Type B pancreatic cell (in vitro differentiated cells): ENCODE measurements at regions not wholly inside any gene's neighbourhood (a gene's known extent, or its start where the extent isn't known, plus 50 kb on each side); places are given as distances from the start of the nearest gene placed in this dataset.

ENCODE experiments used
- DNase-seq: peaks from one replicate; pipeline ENCODE4 v3.0.0; 2021; ENCODE audit warnings: mixed read lengths; ENCODE audit not compliant: unreplicated experiment; ENCODE audit errors: extremely low spot score
- H3K27ac Mint-ChIP-seq: 2 replicates; pipeline ENCODE4 v1.8.0; 2021; ENCODE audit warnings: mild to moderate bottlenecking, mixed read lengths
- H3K27me3 Mint-ChIP-seq: 2 replicates; pipeline ENCODE4 v1.8.0; 2021; ENCODE audit warnings: mixed read lengths
- H3K36me3 Mint-ChIP-seq: 2 replicates; pipeline ENCODE4 v1.8.0; 2021; ENCODE audit warnings: mixed read lengths
- H3K4me1 Mint-ChIP-seq: one replicate; pipeline ENCODE4 v1.8.0; 2021; ENCODE audit warnings: mixed read lengths; ENCODE audit not compliant: unreplicated experiment
- H3K4me3 Mint-ChIP-seq: 2 replicates; pipeline ENCODE4 v1.8.0; 2021; ENCODE audit warnings: mild to moderate bottlenecking, mixed read lengths
- H3K9me3 Mint-ChIP-seq: 2 replicates; pipeline ENCODE4 v1.8.0; 2021; ENCODE audit warnings: mixed read lengths
- CTCF ChIP-seq: fragments of 200-600 bp; sonication (generic); conservative IDR thresholded peaks from 2 replicates; pipeline ENCODE4 v1.5.0; 2021; ENCODE audit warnings: antibody characterized with exemption, mild to moderate bottlenecking

GRCh38 chr10:78717200-78717599, 351.6 kb upstream of the ZMIZ1 start:
- no peak overlapping the region for H3K4me3 Mint-ChIP-seq
- no peak for TF ChIP-seq CTCF
- no peaks in the 10 kb centered on the region for H3K9me3 Mint-ChIP-seq
- peaks cover 6% of the 10 kb centered on the region for H3K4me1 Mint-ChIP-seq
- no peak overlapping the region for H3K27ac Mint-ChIP-seq
- DNase-seq, result no peak
- no peaks in the 10 kb centered on the region for H3K36me3 Mint-ChIP-seq
- H3K27me3 Mint-ChIP-seq, result peaks cover 3% of the 10 kb centered on the region

- H3K27me3 Mint-ChIP-seq, result peaks cover 3% of the 10 kb centered on the region
- no peak overlapping the region for H3K27ac Mint-ChIP-seq
- peaks cover 6% of the 10 kb centered on the region for H3K4me1 Mint-ChIP-seq
- H3K36me3 Mint-ChIP-seq, result no peaks in the 10 kb centered on the region
- TF ChIP-seq CTCF, result no peak
- no peak overlapping the region for H3K4me3 Mint-ChIP-seq
- H3K9me3 Mint-ChIP-seq, result no peaks in the 10 kb centered on the region
- DNase-seq, result no peak
Observed at GRCh38 chr10:78718032-78718572, 350.7 kb upstream of the ZMIZ1 start.

- Mint-ChIP-seq H3K4me3 (no peak overlapping the region), H3K9me3 (no peaks in the 10 kb centered on the region), H3K4me1 (peaks cover 2% of the 10 kb centered on the region), H3K27ac (no peak overlapping the region), H3K36me3 (no peaks in the 10 kb centered on the region), H3K27me3 (peaks cover 7% of the 10 kb centered on the region)
- TF ChIP-seq CTCF, result no peak
- no peak for DNase-seq
Observed at GRCh38 chr10:78719276-78719675, 349.5 kb upstream of the ZMIZ1 start.

GRCh38 chr10:78720091-78720490, 348.7 kb upstream of the ZMIZ1 start:
- no peaks in the 10 kb centered on the region for H3K36me3 Mint-ChIP-seq
- no peak overlapping the region for H3K27ac Mint-ChIP-seq
- peaks cover 7% of the 10 kb centered on the region for H3K27me3 Mint-ChIP-seq
- H3K4me3 Mint-ChIP-seq, result no peak overlapping the region
- no peaks in the 10 kb centered on the region for H3K4me1 Mint-ChIP-seq
- no peaks in the 10 kb centered on the region for H3K9me3 Mint-ChIP-seq
- TF ChIP-seq CTCF, result no peak
- DNase-seq, result no peak

GRCh38 chr10:78721231-78721630, 347.5 kb upstream of the ZMIZ1 start:
- TF ChIP-seq CTCF, result no peak
- Mint-ChIP-seq H3K27me3 (peaks cover 7% of the 10 kb centered on the region), H3K4me3 (no peak overlapping the region), H3K27ac (no peak overlapping the region), H3K9me3 (no peaks in the 10 kb centered on the region), H3K36me3 (no peaks in the 10 kb centered on the region), H3K4me1 (peaks cover 7% of the 10 kb centered on the region)
- no peak for DNase-seq

GRCh38 chr10:78724846-78725245, 343.9 kb upstream of the ZMIZ1 start:
- Mint-ChIP-seq H3K9me3 (no peaks in the 10 kb centered on the region), H3K4me1 (peaks cover 32% of the 10 kb centered on the region), H3K36me3 (no peaks in the 10 kb centered on the region), H3K27ac (no peak overlapping the region), H3K4me3 (no peak overlapping the region), H3K27me3 (peaks cover 7% of the 10 kb centered on the region)
- TF ChIP-seq CTCF, result no peak
- DNase-seq, result no peak
